ENCODE measurements at regions not wholly inside any gene's neighbourhood (a gene's known extent, or its start where the extent isn't known, plus 50 kb on each side); places are given as distances from the start of the nearest gene placed in this dataset.
A peak's percentile ranks its signal among the peaks of the same experiment; 100 is the strongest.

DNA sequence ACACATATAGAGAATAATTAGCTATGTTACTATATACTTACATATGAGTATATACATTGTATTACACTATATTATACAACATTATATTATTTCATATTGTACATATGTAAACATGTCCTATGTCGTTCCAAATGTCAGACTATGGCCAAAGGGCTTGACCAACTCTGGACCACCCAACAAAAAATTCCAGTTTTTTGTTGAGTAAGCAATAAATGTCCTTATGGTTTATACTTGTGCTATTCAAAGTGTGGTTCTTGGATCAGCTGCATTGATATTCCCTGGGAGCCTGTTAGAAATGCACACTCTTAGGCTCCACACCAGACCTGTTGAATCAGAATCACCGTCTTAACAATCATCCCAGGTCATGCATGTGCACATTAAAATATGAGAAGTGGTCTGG is 225.4 kb upstream of the ZFP64 start:
- no peak for DNase-seq (ENCODE audit: extremely low read depth, low read depth, low spot score)

DNA sequence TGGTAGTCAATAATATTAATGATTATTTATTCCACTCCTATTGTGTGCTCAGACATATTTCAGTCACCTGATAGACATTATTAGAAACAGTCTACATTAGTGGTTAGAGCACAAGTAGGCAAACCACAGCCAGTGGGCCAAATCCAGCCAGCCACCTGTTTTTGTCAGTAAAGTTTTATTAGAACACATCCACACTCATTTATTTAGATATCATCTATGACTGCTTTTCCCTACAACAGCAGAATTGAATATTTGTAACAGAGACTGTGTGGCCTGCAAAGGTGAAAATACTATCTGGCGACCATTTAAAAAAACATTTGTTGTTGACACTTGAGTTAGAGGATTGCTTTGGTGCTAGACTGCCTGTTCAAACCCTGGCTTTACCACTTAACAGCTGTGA is 220.0 kb upstream of the ZFP64 start:
- DNase-seq (ENCODE audit: extremely low read depth, low read depth, low spot score) = no peak

DNA sequence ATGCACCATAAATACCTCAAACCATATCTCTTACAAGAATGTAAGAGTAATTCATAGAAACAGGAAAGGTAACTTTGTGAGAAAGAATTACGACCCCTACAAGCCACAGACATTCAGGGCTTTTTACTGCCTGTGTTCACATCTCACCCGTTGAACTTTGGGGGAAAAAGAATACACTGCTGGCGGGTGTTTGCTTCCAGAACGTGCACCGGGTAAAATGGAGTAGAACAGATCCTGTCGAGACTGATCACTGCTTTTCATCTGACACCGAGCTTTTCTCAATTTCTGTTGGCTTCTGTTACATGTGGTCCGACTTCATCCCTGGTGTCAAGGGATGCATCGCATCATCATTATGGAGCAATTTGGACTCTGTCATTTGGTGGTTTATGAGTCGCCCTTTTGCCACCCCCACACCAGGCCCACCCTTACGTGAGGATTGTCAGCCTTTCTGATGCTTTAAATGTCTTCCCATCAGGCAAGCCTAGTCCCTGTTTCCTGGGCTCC is 219.2 kb upstream of the ZFP64 start:
- DNase-seq (ENCODE audit: extremely low read depth, low read depth, low spot score) = no peak

DNA sequence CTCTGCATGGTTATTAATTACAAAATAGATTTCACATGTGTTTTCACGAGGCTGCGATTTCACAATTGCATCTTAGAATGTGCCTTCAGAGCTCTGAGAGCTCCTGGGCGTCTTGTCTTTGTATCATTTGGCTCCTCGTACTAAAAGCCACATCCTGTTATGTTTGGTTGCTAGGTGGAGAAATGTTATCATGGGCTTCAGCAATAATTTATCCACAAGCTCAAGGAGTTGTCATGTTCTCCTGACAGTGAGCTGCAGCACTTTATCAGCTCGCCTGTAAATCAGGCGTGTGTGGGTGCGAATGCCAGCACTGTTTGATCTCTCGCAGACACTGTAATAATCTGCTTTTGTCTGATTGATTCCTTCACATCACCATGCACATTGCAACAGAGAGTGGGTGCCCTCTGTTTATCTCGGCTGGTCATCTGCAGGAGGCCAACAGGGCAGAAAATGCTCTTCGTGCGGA is 218.6 kb upstream of the ZFP64 start:
- no peak for DNase-seq (ENCODE audit: extremely low read depth, low read depth, low spot score)

DNA sequence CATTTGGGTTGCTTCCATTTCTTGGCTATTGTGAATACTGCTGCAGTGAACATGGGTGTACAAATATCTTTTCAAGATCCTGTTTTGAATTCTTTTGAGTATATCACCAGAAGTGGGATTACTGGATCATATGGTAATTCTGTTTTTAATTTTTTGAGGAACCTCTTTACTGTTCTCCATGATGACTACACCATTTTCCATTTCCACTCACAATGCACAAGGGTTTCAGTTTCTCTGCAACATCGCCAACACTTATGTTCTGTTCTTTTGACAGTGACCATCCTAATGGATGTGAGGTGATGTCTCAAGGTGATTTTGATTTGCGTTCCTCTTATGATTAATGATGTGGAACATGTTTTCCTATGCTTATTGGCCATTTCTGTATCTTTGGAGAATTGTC is 214.4 kb upstream of the ZFP64 start:
- no peak for DNase-seq (ENCODE audit: extremely low read depth, low read depth, low spot score)

DNA sequence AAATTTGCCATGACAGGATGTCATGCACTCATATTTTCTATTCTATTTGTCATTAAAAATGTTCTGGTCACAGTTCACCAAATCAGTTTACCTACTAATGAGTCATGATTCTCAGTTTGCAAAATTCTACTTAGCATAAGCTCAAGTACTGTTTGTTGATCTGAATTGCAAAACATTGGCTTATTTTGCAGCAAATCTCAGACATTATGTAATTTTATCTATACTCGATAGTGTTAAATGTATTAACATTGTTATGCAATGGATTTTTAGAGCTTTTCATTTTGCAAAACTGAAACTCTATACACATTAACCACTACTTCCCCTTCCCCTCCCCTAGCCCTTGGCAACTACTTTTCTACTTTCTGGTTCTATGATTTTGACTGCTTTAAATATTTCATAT is 213.8 kb upstream of the ZFP64 start:
- no peak for DNase-seq (ENCODE audit: extremely low read depth, low read depth, low spot score)

DNA sequence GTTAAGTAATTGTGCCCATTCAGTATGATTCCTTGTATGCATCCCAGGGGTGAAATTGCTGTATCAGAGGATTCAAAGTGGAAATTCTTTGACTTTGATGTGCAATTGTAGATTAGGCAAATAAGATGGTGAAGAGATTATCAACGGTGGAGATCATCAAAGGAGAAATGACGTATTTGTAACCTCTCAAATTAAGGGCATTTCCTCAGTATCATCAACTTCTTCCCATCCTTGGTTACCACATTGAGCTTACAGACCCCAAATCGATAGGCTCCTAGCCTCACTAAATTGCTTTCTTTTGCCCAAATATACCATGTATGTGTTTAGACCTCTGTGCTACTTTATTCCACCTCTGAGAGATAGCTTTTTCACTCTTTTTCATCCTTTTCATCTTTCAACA is 213.1 kb upstream of the ZFP64 start:
- DNase-seq (ENCODE audit: extremely low read depth, low read depth, low spot score) = no peak

DNA sequence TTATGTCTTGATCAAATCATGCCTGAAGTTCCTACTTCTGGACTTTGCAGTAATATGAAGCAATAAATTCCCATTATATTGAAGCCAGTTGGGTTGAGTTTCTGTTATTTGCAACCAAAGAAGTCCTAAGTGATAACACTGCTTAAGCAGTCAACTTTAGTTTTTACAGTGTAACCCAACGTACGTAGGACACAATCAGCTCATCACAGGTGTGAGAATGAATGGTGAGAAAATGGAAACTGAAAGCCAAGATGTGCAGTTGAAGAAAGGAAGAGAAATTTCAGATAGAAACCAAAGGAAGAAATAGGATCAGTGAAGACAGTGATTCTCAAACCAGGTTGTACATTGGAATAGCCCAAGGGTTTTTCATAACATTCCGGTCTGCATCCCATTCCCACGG is 211.4 kb upstream of the ZFP64 start:
- no peak for DNase-seq (ENCODE audit: extremely low read depth, low read depth, low spot score)

DNA sequence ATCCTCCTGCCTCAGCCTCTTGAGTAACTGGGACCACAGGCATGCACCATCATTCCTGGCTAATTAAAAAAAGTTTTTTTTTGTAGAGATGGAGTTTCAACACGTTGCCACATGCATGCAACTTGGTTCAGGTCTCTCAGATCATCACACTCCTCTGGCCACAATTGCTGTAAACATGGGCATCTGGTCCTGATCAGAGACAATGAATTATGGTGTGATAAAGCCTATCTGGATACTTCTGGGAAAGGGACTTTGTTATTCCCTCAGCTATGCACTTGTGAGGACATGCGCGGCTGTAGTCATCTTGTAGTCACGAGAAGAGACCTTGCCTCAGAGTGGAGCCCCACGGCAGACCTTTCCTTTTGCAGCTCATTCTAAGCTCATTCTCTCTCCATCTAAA is 210.9 kb upstream of the ZFP64 start:
- no peak for DNase-seq (ENCODE audit: extremely low read depth, low read depth, low spot score)

DNA sequence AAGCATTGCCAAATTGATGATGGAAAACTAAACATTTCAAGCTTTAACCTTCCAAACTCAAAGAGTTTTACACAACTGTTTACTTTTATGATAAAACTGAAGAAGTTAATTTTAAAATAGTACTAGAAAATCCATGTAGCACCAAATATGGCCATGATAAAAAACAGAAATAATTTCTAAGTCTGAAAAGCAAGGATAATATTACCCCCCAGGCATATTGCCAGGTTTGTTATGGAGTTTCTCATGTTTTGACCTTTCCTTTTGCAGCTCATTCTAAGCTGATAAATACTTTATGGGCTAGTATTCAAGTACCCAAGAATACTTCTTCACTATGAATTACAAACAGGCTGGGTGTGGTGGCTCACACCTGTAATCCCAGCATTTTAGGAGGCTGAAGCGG is 209.9 kb upstream of the ZFP64 start:
- DNase-seq (ENCODE audit: extremely low read depth, low read depth, low spot score) = no peak

DNA sequence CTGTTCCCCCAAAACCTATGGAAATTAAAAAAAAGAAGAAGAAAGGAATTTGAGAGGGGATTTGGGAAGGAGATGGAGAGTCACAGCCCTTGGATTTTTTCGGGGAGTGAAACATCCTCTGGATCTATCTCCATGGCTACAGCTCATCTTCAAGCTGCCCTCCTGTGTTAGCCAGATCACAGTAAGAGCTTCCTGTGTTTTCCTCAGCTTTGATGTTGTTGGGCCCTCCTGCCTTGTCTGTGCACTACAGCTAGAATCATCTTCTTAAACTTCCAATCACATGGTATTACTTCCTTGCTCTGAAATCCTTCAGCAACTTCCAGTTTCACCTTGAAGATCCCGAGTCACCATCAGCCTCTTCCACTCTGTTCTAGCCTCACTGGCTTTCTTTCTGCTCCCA is 207.8 kb upstream of the ZFP64 start:
- DNase-seq (ENCODE audit: extremely low read depth, low read depth, low spot score) = no peak

DNA sequence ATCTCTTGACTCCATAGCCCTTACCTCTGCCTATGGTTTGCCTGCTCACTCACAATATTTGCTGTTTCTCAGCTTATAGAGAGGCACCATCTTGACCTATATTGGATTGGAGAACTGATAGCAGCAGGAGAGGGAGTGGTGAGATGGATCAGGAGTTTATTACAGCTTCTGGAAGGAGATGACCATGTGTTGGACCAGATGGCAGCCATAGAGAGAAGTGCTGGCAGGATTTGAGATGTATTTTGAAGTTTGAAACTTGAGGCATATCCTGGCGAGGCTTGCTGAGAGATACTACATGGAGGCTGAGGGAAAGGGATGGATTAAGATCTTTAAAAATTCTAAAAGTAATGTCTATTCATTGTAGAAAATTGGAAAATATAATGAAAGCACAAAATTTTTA is 198.0 kb upstream of the ZFP64 start:
- DNase-seq (ENCODE audit: extremely low read depth, low read depth, low spot score) = no peak

DNA sequence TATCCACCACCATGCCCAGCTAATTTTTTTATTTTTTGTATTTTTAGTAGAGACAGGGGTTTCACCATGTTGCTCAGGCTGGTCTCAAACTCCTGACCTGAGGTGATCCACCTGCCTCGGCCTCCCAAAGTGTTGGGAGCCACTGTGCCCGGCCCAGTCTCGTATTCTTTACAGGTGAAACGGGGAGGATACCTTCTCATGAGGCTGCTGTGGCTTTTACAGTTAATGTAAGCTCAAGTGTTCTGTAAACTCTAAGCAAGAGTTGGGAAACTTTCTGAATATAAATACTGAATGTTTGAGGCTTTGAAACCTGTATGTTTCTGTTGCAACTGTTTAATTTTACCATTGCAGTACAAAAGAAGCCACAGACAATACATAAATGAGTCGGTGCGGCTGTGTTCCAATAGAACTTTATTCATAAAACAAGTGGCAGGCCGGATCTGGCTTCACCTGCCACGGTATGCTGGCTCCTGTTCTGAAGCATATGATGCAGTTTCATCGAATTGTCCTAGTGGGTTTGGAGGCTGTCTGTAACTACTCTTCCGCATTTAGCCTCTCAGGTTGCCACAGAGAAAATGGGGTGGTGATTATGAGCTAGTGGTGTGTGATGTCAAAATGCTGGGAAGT is 192.5 kb upstream of the ZFP64 start:
- DNase-seq (ENCODE audit: extremely low read depth, low read depth, low spot score) = no peak

DNA sequence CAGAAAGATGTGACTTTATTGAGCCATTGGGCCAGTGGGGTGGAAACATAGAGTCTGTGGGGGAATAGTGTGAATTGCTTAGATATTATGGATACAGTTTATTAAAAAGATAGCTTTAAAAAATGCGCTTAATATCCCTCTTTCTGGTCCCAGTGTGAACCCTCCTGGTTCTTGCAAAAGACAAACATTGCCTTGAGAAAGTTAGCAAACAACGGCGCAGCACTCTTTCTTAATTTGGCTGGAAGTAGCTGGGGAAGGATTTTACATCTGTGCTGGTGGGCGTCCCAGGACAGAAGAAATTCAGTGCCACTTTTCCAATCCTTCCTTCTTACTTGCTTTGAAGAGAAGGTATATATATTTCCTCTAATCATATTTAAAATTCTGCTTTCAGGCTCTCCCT is 191.4 kb upstream of the ZFP64 start:
- no peak for DNase-seq (ENCODE audit: extremely low read depth, low read depth, low spot score)

DNA sequence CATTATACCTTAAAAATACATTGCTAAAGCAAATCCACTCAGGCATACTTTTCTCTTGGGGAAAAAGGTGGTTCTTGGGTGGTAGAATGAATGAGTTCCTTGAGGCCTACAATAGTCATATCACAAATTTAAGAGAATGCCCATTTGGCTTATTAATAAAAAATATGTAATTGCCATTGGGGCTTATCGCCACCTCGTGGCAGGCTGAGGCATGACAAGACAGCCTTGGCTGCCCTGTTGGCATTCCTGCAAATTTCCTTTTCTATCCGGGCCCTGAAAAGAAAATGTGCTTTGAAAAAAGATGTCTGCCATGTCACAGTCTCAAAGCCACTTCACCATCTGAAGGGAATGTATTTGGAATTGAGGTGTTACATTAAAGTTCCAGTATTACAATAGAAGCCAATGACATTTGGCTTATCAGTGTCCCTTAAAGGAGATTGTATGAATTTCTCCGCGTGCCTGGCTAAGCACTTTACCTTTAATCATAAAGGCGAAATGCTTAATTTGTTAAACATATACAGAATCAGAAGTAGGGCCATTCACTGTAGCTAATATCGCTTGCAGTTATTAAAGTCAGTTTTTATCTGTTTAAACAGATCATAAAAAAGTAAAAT is 188.3 kb upstream of the ZFP64 start:
- peak; percentile 7 for DNase-seq (ENCODE audit: extremely low read depth, low read depth, low spot score)

DNA sequence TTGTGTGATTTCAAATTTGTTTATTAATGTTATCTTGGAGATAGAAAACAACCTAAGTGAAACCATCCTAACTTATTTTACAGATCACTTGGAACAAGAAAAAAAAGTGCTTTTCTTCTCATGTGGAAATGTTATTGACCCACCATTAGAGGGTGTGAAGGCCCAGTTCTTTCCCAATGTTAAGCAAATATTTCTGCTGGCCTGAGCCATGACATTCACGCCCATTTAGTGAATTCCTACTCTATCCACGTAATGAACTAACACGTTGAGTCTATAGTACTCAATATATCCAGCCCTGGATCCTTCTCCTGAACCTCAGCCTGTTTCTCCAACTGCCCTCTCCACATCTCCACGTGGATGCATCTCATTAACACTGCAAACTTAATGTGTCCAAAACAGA is 180.6 kb upstream of the ZFP64 start:
- no peak for DNase-seq (ENCODE audit: extremely low read depth, low read depth, low spot score)

DNA sequence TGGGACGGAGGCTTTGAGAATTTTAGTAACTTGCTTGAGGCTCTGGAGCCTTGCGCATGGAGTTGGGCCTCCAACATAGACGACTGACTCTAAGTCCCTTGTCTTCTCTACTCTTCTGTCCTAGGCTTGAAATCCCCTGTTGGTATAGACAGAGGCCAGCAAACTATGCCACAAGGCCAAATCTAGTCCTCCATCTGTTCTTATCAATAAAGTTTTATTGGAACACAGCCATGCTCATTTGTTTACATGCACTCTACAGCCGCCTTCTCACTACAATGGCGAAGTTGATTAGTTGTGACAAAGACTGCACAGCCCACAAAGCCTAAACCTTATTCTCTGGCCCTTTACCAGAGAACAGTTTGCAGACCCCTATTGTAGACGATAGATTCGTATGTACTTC is 174.1 kb upstream of the ZFP64 start:
- no peak for DNase-seq (ENCODE audit: extremely low read depth, low read depth, low spot score)

DNA sequence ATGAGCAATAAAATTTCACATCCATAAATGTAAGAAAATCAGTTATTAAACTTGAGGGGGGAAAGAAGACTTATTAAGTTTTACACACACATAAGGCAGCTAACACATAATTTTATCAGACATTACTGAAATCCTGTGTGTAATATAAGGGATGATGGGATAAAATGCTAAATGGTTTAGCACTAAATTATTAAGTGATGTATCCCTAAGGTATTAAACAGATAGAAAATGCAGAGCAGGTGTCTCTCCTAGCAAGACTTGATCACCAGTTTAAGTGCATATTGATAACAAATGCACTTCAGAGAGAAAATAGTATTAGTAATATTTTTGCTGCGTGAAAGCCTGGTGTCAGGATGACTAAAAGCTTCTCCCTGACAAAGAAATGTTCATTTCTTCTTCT is 172.8 kb upstream of the ZFP64 start:
- DNase-seq (ENCODE audit: extremely low read depth, low read depth, low spot score) = no peak

DNA sequence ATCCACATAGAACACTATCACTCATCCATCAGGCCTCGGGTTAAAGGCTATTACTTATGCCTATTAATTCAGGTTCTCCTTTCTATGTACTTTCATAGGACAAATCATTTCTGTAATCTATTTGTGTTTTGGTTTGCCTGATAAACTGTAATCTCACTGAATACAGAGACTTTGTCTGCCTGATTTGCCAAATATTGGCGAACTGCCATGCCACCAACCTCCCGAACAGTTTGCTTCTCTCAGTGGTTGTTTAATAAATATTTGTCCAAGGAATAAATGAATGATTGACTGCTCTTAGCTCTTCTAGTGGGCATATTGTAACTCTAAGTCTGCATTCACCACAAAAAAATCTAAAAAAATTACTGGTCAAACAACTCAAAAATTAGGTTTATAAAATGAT is 170.1 kb upstream of the ZFP64 start:
- DNase-seq (ENCODE audit: extremely low read depth, low read depth, low spot score) = no peak

DNA sequence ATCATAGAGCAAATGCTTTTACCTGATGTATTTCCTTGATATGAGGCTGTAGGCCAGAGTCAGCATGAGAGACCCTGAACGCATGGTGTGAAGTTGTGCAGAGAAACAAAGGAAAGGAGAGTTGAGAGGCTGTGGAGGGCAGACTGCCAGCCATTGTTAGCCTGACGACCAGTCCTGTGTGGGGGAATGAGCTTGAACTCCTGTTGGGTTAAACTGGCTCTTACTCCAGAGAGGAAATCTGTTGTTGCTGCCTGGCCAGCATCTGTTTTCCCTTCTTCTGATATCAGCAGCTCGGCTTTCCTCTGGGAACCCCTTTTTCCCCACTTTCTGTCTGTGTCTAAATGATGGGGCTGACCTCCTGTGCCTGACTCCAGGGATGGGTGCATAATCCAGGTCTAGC is 158.2 kb upstream of the ZFP64 start:
- peak; percentile 2 for DNase-seq (ENCODE audit: extremely low read depth, low read depth, low spot score)

DNA sequence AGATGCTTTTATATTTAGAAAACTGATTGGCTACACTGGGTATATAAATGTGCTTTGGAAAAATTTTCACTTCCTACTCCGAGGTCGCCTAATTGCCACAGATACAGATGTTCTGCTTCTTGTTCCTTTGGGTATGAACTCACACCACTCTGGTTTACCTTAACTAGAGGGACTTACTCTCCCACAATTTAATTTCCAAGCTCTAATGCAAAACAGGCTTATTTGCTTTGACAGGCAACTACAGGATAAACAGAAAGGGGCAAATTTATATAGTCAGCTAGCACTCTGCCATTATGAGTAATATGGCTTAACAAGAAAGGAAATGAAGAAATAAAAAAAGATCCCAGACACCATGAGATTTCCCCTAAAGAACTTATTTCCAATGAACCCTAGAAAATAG is 156.9 kb upstream of the ZFP64 start:
- DNase-seq (ENCODE audit: extremely low read depth, low read depth, low spot score) = no peak

DNA sequence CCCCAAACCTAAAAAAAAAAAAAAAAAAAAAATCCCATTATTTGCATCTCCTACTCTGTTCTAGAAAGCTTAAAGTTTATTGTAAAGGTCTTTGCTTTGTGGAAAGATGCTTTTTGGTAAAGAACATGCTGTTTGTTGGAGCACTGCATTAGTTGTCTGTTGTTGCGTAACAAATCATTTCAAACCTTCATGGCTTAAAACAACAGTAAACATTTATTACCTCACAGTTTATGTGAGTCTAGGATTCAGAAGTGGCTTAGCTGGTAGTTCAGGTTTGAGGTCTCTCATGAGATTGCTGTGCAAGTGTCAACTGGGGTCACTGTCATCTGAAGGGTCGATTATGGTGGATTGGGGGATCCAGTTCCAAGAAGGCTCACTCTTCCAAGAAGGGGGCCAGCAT is 155.2 kb upstream of the ZFP64 start:
- DNase-seq (ENCODE audit: extremely low read depth, low read depth, low spot score) = no peak

DNA sequence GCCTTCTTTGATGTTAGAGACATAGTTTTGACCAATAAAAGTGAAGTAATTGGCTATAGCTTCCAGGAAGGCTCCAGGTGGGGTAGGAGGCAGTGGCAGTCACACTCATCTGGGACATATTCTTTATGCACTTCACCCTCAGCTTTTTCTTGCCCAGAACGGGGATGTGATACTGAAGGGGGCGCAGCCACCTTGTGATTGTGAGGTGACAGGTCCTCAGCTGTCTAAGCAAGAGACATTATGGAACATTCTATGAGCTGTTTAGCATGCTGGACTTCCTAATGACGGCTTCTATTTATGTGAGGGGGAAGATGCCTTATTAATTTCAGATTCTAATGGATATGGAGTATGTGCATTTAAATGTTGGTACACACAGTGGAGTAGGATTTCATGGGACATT is 151.3 kb upstream of the ZFP64 start:
- no peak for DNase-seq (ENCODE audit: extremely low read depth, low read depth, low spot score)

All from glomerular endothelial cell (primary cell).